ENCODE measurements at regions not wholly inside any gene's neighbourhood (a gene's known extent, or its start where the extent isn't known, plus 50 kb on each side); places are given as distances from the start of the nearest gene placed in this dataset.

DNA sequence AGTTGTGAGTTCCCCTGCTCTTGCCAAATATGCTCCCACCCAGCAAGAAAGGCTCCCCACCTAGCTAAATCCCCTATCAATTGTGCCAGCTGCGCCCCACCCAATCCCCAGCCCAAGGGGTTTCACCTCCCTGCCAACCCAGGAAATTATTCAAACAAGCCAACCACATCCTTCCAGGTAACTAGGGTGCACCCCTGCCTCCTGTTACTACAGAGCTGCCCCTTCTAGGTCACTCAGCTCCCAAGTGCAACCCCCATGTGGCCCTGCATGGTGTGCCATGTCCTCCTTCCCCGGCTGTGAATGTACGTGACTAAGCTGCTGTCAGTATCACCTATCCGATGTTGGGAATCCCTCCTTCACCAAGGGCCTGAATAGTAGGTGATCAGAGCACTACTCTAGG lies 91.2 kb upstream of the LDAH start:
- no peak for DNase-seq (ENCODE audit: low read depth)

DNA sequence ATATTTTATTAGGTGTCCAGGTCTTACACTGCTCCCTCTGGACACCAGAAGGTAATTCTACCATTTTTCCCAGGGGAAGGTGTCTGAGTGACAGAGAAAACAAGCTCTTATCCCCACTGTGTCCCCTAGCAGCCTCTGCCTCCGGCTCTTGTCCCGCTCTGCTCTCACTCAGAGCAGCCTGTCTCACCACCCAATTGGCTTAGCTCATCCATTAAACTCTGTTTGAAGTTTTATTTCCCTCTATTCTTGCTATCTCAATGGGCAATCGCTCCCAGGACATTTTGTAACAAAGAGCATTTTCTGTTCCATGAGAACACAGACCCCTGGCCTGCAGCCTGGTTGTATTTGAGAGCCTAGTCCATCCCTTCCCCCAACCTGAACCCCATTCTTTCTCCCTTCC lies 90.6 kb upstream of the LDAH start:
- no peak for DNase-seq (ENCODE audit: low read depth)

DNA sequence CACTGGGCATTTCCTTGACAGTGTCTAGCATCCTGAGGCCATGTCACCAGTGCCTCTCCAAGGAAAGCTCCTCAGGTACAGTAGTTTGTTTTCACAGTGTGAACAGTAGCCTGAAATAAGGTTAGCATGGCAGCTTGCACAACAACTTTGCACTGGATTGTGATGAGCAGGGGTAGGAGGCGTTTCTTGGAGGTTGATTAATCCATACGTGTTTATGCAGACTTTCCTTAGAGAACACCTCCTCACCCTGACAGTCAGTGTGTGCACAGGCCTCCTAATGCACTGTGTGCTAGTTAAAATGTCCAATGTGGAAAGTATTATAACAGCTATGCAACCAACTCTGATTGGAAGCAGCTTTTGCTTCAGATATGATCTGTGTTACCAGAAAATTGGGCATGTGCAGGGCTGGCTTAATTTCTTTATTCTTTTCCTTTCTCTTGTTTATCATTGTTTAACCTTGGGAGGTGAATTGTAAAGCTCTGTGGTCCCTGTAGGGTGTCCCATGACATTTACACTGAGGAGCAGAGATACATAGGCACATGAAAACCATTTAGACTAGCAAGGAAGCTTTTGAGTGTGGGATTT lies 77.2 kb upstream of the LDAH start:
- DNase-seq (ENCODE audit: low read depth) = no peak

DNA sequence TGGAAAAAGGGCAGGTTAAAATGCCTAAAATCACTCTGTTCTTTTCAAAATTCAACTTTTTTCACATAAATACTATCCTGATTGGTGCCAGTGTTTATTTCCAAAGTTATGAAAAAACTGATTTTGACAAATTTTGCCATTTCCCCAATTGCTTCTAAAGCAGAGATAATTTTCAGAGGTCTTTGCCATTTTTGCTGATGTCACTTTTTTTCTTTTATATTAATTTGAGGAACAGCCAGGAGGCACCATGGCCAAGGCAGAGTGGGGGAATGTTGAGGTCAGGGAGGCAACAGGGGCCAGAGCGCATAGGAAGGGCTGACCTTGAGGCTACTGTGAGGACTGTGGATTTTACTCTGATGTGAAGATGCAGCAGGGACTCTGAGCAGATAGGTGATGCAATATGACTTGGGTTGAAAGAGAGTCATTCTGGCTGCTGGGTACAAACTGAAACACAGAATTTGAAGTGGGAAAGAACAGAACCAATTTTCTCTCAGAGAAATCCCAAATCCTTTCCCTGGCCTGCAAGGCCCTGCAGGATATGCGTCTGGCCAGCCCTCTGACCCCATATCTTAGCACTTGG lies 75.1 kb upstream of the LDAH start:
- no peak for DNase-seq (ENCODE audit: low read depth)

DNA sequence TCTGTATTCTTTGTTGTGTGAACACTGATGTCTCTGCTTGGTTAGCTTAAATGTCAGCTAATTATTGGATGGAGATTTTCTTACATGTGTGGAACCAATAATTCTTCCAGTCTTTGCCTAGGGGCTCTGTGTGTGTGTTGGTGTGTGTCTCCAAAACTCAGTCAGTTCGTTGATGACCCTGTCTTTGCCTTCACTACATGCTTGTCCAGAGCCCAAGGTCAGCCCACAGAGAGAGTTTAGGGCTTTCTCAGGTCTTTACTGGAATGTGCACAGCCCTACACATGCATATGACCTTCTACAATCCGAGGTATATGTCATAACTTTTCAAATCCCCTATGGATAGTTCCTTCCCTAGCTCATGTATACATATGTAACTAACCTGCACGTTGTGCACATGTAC lies 74.1 kb upstream of the LDAH start:
- DNase-seq (ENCODE audit: low read depth) = no peak

- DNase-seq (ENCODE audit: low read depth) = no peak
Measured at GRCh38 chr2:20884829-20885228, 61.9 kb upstream of the LDAH start.

- DNase-seq (ENCODE audit: low read depth) = no peak
Measured at GRCh38 chr2:20882466-20883170, 59.7 kb upstream of the LDAH start.

GRCh38 chr2:20880221-20880771 lies 57.4 kb upstream of the LDAH start:
- no peak for DNase-seq (ENCODE audit: low read depth)

DNA sequence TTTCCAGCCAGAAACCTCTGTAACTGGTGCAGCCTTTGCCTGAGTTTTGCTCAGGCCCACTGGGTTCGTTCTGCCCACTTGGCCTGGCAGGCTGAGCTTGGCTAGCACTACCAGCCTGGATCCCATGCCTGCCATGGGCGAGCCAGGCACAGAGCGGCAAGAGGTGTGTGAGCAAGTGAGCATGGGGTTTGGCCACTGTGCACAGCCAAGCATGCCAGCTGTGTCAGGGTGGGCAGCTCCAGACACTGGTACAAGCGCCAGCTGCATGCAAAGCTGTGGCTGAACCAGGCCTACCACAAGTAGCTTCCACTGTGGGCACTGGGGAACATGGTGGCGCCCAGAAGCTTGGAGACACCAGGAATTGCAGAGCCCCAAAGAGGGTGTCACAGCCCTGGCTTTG lies 56.3 kb upstream of the LDAH start:
- no peak for DNase-seq (ENCODE audit: low read depth)

DNA sequence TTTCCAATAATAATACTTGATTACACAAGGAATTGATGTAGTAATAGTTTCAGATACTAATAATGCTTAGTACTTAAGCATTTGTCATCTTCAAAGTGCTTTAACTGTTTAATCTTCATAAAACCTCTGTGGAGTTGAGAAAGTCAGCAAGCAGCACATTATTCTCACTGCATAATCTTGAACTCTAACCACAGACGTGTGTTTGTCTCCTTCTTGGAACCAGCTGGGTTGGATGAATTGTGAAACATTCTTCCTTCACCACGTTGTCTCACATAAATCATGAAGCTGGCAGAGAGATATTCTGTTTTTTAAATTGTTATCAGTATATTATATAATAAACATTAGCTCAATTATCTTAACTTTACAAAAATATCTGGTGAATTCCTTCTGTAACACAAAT lies 55.1 kb upstream of the LDAH start:
- no peak for DNase-seq (ENCODE audit: low read depth)
